CD4-positive, alpha-beta memory T cell (primary cell): ENCODE measurements at regions not wholly inside any gene's neighbourhood (a gene's known extent, or its start where the extent isn't known, plus 50 kb on each side); places are given as distances from the start of the nearest gene placed in this dataset.

Source experiments
- CTCF ChIA-PET: fragments of 350-600 bp; sonication (Branson Sonifier 250); formaldehyde crosslinking; loops from one replicate; lab custom pipeline; 2021; ENCODE audit warnings: inconsistent platforms; ENCODE audit not compliant: partially characterized antibody; lab: Charles Lee
- POLR2A ChIA-PET: fragments of 350-600 bp; sonication (Branson Sonifier 250); formaldehyde crosslinking; loops from one replicate; lab custom pipeline; 2021; ENCODE audit not compliant: partially characterized antibody; lab: Charles Lee
- DNase-seq, 5 donors: peaks; one replicate each; pipeline versions ENCODE4 v3.0.0 to v3.0.0-alpha.2; 2020 to 2022; ENCODE audit warnings: mixed read lengths in 1 of 5
- H3K27ac ChIP-seq: one replicate; pipeline ENCODE4 v1.7.0; 2013; ENCODE audit warnings: low read depth, low read length
- H3K27me3 ChIP-seq: 2 replicates; pipeline ENCODE4 v1.7.0; 2013; ENCODE audit warnings: mild to moderate bottlenecking, low read length, moderate library complexity; ENCODE audit not compliant: insufficient read depth
- H3K36me3 ChIP-seq: 2 replicates; pipeline ENCODE4 v1.7.0; 2013; ENCODE audit warnings: mild to moderate bottlenecking, low read length, moderate library complexity; ENCODE audit not compliant: insufficient read depth
- H3K4me1 ChIP-seq: 2 replicates; pipeline ENCODE4 v1.7.0; 2013; ENCODE audit warnings: mild to moderate bottlenecking, low read length, moderate library complexity; ENCODE audit not compliant: insufficient read depth
- H3K4me3 ChIP-seq, 2 donors: one replicate each; pipeline ENCODE4 v1.7.0; 2013; ENCODE audit warnings: low read length in 2 of 2, mild to moderate bottlenecking in 1 of 2
- H3K9me3 ChIP-seq, 2 donors: one replicate each; pipeline ENCODE4 v1.7.0; 2013; ENCODE audit warnings: low read length in 2 of 2, control low read depth in 1 of 2; ENCODE audit not compliant: control insufficient read depth in 1 of 2
- H3K27ac Mint-ChIP-seq, 7 donors: one replicate each; pipeline ENCODE4 v1.8.0; 2020 to 2021; ENCODE audit warnings: mixed read lengths in 7 of 7, mild to moderate bottlenecking in 6 of 7, inconsistent platforms in 3 of 7, moderate library complexity in 3 of 7
- H3K27me3 Mint-ChIP-seq, 2 donors: one replicate each; pipeline ENCODE4 v1.8.0; 2020 to 2021; ENCODE audit warnings: mixed read lengths in 2 of 2
- H3K36me3 Mint-ChIP-seq, 2 donors: one replicate each; pipeline ENCODE4 v1.8.0; 2020 to 2021; ENCODE audit warnings: mixed read lengths in 2 of 2, inconsistent platforms in 1 of 2, mild to moderate bottlenecking in 1 of 2
- H3K4me1 Mint-ChIP-seq, 4 donors: one replicate each; pipeline ENCODE4 v1.8.0; 2020 to 2021; ENCODE audit warnings: mixed read lengths in 4 of 4, mild to moderate bottlenecking in 1 of 4
- H3K4me3 Mint-ChIP-seq, 8 donors: one replicate each; pipeline ENCODE4 v1.8.0; 2020 to 2021; ENCODE audit warnings: mixed read lengths in 8 of 8, mild to moderate bottlenecking in 7 of 8, moderate library complexity in 6 of 8, inconsistent platforms in 3 of 8
- H3K9me3 Mint-ChIP-seq, 8 donors: one replicate each; pipeline ENCODE4 v1.8.0; 2020 to 2021; ENCODE audit warnings: mixed read lengths in 8 of 8, mild to moderate bottlenecking in 5 of 8, inconsistent platforms in 3 of 8, moderate library complexity in 1 of 8
- intact Hi-C: fragments of 100-400 bp; cut with micrococcal nuclease; formaldehyde crosslinking; loops from one replicate; pipeline ENCODE4 v1.15.1; 2023

DNA sequence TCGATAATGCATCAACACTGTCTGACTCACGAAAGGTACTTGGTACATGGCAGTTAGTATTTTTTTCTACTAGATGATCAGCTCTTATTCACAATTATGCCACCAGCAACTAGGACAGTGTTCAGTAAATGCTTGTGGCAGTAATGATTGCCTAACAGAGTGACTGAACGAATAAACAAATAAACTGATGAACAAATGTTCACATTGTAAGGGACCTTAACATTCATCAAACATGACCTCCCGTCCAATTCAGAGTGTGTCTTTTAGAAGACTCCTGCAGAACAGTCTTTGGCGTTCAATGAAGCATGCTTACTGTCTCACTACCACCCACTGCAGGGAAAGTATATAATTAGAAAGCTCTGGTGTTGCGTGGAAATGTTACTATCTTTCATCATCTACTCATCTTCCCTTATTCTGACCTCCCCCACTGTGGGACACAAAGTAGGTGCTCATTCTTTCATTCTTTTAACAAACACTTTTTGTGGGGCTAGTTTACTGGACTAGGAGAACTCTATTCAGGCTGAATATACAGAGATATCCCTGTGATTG is 319.3 kb downstream of the RAB28 start:
- DNase-seq: no peak
- no peaks in the 10 kb centered on the region for H3K36me3 ChIP-seq
- intact Hi-C loops: no loop called here
- H3K4me1 ChIP-seq: no peaks in the 10 kb centered on the region
- H3K27ac ChIP-seq: no peak overlapping the region
- no peaks in the 10 kb centered on the region for H3K27me3 ChIP-seq
- H3K4me3 ChIP-seq: no peak overlapping the region
- no peaks in the 10 kb centered on the region for H3K4me1 Mint-ChIP-seq
- POLR2A ChIA-PET: no interaction called here
- CTCF ChIA-PET: no interaction called here
- H3K9me3 Mint-ChIP-seq: peaks cover 0 to 2% (median 0%) of the 10 kb centered on the region in 8 donors
- H3K27me3 Mint-ChIP-seq: no peaks in the 10 kb centered on the region
- H3K4me3 Mint-ChIP-seq: no peak overlapping the region
- H3K36me3 Mint-ChIP-seq: no peaks in the 10 kb centered on the region
- no peak overlapping the region for H3K27ac Mint-ChIP-seq
- H3K9me3 ChIP-seq: no peaks in the 10 kb centered on the region

DNA sequence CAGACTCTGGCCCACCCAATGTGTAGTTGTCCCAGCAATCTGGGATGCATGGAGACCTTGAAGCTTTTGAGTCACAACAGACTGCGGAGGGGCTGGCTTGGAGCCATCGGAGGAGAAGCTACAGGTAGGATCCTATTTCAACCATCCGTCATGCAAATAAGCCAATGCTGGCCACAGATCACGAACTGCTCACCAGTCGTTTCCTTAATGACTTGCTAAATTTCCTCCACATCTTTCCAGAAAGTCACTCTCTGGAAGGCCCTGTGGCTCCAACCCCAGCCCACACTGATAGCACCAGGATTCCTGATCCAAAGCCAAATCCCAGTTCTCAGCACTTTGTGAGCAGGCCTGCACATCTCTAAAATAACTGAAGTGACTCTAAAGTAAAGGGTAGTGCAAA is 321.3 kb downstream of the RAB28 start:
- H3K9me3 Mint-ChIP-seq: peaks cover 0 to 5% (median 2%) of the 10 kb centered on the region in 8 donors
- H3K4me1 ChIP-seq: no peaks in the 10 kb centered on the region
- intact Hi-C loops: no loop called here
- H3K27me3 ChIP-seq: no peaks in the 10 kb centered on the region
- peaks cover 0 to 5% of the 10 kb centered on the region in 2 donors for H3K36me3 Mint-ChIP-seq
- H3K27ac ChIP-seq: no peak overlapping the region
- H3K9me3 ChIP-seq: no peaks in the 10 kb centered on the region
- no peaks in the 10 kb centered on the region for H3K36me3 ChIP-seq
- CTCF ChIA-PET: no interaction called here
- no peaks in the 10 kb centered on the region for H3K27me3 Mint-ChIP-seq
- no peaks in the 10 kb centered on the region for H3K4me1 Mint-ChIP-seq
- H3K27ac Mint-ChIP-seq: no peak overlapping the region
- H3K4me3 ChIP-seq: no peak overlapping the region
- POLR2A ChIA-PET: no interaction called here
- no peak overlapping the region for H3K4me3 Mint-ChIP-seq
- no peak for DNase-seq

DNA sequence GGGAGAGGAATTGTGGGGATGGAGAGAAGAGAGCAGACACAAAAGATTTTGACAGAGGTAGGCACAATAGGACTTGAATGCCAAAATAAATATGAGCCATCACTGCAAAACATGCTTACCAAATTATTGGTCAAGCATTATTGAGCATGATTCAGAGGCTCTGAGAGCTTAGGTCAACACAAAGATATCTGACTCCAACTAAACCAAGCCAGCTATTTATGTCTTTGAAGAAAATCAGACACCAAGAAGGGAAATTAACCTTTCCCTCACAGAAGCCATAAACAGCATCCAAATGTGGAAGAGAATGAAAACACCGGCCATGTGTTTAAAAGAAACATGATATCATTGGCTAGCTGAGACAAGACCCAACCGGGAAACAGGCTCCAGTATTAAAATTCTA is 323.2 kb downstream of the RAB28 start:
- H3K9me3 Mint-ChIP-seq: peaks cover 0 to 5% (median 2%) of the 10 kb centered on the region in 8 donors
- H3K4me1 Mint-ChIP-seq: no peaks in the 10 kb centered on the region
- no peak overlapping the region for H3K27ac Mint-ChIP-seq
- H3K4me3 Mint-ChIP-seq: no peak overlapping the region
- Histone ChIP-seq H3K4me3 (no peak overlapping the region), H3K27me3 (no peaks in the 10 kb centered on the region), H3K36me3 (no peaks in the 10 kb centered on the region), H3K4me1 (no peaks in the 10 kb centered on the region), H3K9me3 (no peaks in the 10 kb centered on the region), H3K27ac (no peak overlapping the region)
- ChIA-PET POLR2A (no interaction called here), CTCF (no interaction called here)
- no peaks in the 10 kb centered on the region for H3K27me3 Mint-ChIP-seq
- H3K36me3 Mint-ChIP-seq: peaks cover 0 to 5% of the 10 kb centered on the region in 2 donors
- intact Hi-C loops: no loop called here
- DNase-seq: no peak

DNA sequence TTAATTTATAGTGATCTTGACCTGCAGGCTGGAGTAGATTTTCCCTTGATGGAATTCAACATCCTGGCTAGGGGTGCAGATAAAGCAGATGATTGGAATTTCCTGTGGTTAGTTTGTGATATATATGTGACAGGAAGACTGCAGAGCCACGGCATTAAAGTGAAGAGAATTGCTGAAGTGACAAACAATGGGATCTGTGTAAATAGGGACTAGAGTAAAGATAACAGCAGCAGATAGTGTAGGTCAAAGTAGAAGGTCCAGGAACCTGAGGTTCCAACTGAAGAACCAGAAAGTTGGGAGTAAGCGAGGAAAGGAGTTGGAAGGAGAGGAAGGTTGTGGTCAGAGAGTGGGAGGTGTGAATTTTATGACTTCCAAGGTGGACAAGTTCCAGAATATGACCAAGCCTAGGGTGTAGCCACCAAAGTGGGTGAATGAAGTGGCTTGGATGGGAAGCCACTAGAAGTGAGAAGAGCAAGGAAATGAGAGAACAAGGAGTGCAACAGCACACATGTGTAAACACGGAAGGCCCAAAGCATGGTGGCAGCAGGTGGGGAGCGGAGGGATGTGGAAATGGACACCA is 325.0 kb downstream of the RAB28 start:
- intact Hi-C loops: no loop called here
- Histone ChIP-seq H3K27me3 (no peaks in the 10 kb centered on the region), H3K4me3 (no peak overlapping the region), H3K27ac (no peak overlapping the region), H3K9me3 (no peaks in the 10 kb centered on the region), H3K36me3 (no peaks in the 10 kb centered on the region), H3K4me1 (no peaks in the 10 kb centered on the region)
- POLR2A ChIA-PET: no interaction called here
- no peaks in the 10 kb centered on the region for H3K4me1 Mint-ChIP-seq
- H3K36me3 Mint-ChIP-seq: peaks cover 0 to 7% of the 10 kb centered on the region in 2 donors
- no peaks in the 10 kb centered on the region for H3K27me3 Mint-ChIP-seq
- H3K9me3 Mint-ChIP-seq: peaks cover 0 to 5% (median 1%) of the 10 kb centered on the region in 8 donors
- DNase-seq: no peak
- H3K27ac Mint-ChIP-seq: no peak overlapping the region
- H3K4me3 Mint-ChIP-seq: no peak overlapping the region
- CTCF ChIA-PET: no interaction called here

DNA sequence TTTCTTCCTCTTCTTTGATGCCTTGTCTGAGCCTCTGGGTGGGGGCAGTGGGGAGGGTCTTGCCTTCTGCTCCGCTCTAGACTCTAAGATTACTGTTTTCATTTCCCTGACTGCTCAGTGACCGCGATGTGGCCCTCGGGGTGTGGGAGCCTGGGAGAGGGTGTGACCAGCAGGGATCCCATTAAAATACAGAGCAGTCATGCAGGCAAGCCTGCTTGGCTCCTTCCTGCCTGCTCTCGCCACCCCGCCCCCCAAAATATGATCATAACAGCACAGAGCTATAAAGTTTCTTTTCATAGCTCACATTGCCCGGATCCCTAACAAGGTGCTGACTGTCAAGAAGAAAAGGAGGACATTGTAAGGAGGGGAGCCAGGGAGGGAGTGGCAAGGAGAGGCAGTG is 332.9 kb downstream of the RAB28 start:
- Mint-ChIP-seq H3K9me3 (peaks cover 0 to 9% (median 0%) of the 10 kb centered on the region in 8 donors), H3K27me3 (no peaks in the 10 kb centered on the region), H3K36me3 (peaks cover 0 to 6% of the 10 kb centered on the region in 2 donors), H3K27ac (no peak overlapping the region), H3K4me3 (no peak overlapping the region), H3K4me1 (no peaks in the 10 kb centered on the region)
- Histone ChIP-seq H3K27ac (no peak overlapping the region), H3K4me1 (no peaks in the 10 kb centered on the region), H3K36me3 (no peaks in the 10 kb centered on the region), H3K9me3 (no peaks in the 10 kb centered on the region), H3K27me3 (no peaks in the 10 kb centered on the region), H3K4me3 (no peak overlapping the region)
- intact Hi-C loops: no loop called here
- POLR2A ChIA-PET: no interaction called here
- CTCF ChIA-PET: no interaction called here
- no peak for DNase-seq

DNA sequence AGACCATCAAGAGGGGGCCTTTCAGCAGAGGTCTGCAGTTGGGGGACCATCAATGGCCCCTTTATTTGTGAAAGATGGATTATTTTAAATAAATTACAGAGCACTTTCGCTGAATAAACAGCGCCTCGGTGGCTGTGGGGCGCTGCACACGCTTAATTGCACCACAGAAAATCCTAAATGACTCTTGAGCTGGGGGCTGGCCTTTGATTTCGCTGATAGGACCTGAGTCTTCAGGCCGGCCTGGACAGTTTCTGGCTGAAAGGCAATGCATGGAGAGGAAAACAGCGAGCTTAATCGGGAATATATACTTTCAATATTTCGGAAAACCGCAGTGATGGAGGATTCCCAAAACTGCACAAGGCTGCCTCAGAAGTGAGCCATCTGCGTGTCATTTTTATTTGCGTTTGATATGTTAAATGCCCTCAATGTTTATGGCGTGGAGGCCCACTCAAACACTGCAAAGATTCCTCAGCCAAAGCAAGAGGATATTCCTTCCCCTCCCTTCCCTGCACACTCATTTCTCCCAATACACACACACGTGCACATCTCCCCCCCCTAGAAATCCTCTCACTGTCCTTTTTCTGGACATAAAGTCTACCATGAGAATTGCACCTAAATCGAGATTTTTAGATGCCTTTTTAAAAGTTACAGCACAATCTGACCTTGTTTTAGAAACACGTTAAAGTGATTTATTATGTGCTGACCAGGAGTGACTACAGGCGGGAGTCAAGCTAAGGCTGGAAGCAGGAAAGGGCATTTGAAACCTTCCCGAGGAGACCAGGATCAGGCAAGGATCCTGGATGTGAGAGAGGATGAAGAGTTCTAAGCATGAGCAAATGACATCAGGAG is 340.7 kb downstream of the RAB28 start:
- no peak overlapping the region for H3K4me3 Mint-ChIP-seq
- H3K27ac Mint-ChIP-seq: no peak overlapping the region
- Histone ChIP-seq H3K4me1 (no peaks in the 10 kb centered on the region), H3K27me3 (no peaks in the 10 kb centered on the region), H3K36me3 (no peaks in the 10 kb centered on the region), H3K4me3 (no peak overlapping the region), H3K9me3 (no peaks in the 10 kb centered on the region), H3K27ac (no peak overlapping the region)
- ChIA-PET POLR2A (no interaction called here), CTCF (no interaction called here)
- no peaks in the 10 kb centered on the region for H3K27me3 Mint-ChIP-seq
- no peaks in the 10 kb centered on the region for H3K36me3 Mint-ChIP-seq
- H3K9me3 Mint-ChIP-seq: peaks cover 0 to 2% (median 0%) of the 10 kb centered on the region in 8 donors
- no peaks in the 10 kb centered on the region for H3K4me1 Mint-ChIP-seq
- intact Hi-C loops: no loop called here
- no peak for DNase-seq

DNA sequence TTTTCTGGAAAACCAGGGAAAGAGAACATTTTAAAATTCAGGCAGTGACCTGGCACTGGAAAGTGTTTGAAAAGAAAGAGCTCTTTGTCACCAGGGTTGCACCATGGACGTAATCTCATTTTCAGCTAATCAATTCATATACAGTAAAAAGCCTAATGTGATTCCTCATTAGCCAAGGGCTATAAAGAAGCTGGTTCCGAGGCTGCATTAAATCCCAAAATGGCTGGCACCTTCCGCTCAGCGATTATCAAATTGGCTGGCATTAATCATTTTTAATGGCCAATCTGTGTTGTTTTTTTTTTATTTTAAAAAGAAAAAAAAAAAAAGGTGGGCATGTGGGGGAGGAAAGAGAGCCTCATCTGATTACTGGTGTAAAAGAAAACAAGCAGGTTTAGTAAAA is 341.4 kb downstream of the RAB28 start:
- CTCF ChIA-PET: no interaction called here
- H3K9me3 Mint-ChIP-seq: peaks cover 0 to 2% (median 0%) of the 10 kb centered on the region in 8 donors
- H3K36me3 ChIP-seq: no peaks in the 10 kb centered on the region
- no peak overlapping the region for H3K27ac Mint-ChIP-seq
- H3K4me1 ChIP-seq: no peaks in the 10 kb centered on the region
- H3K4me3 Mint-ChIP-seq: no peak overlapping the region
- no peaks in the 10 kb centered on the region for H3K4me1 Mint-ChIP-seq
- no peaks in the 10 kb centered on the region for H3K27me3 ChIP-seq
- H3K9me3 ChIP-seq: no peaks in the 10 kb centered on the region
- DNase-seq: no peak
- no peak overlapping the region for H3K27ac ChIP-seq
- no peaks in the 10 kb centered on the region for H3K36me3 Mint-ChIP-seq
- POLR2A ChIA-PET: no interaction called here
- intact Hi-C loops: no loop called here
- no peaks in the 10 kb centered on the region for H3K27me3 Mint-ChIP-seq
- no peak overlapping the region for H3K4me3 ChIP-seq
